ENCODE measurements at regions not wholly inside any gene's neighbourhood (a gene's known extent, or its start where the extent isn't known, plus 50 kb on each side); places are given as distances from the start of the nearest gene placed in this dataset.
"Not testable (repeated sequence)": the region's sequence is repeated elsewhere in the genome, so short reads cannot be mapped to it uniquely, and the experiment has no call there.

DNA sequence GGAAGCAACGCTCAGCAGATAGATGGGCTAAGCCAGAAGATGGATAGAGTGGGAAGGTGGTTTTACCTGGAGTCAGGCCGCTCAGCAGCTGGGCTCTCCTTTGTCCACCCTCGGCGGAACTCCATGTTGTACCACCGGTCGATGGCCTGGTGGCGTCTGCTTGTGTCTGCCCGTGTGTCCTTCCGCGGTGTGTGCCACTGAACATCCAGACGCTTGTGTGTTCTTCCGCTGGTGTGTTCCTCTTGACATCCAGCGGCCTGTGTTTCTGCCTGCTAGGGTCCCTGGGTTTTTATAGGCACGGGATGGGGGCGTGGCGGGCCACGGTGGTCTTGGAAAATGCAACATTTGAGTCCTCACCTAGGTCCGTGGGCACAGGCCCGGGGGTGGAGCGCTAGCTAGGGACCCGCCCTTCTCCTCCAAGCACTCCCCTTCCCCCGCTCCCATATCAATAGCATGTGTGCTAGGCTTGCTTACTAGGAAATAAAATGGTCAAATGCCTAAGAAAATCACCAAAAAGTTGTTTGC lies 1431.7 kb upstream of the ACVR2A start:
- no peak overlapping the region for H3K4me3 Mint-ChIP-seq (ENCODE audit: unreplicated experiment)
- DNase-seq (ENCODE audit: extremely low spot score, unreplicated experiment): no peak
- no peaks in the 10 kb centered on the region for H3K27me3 Mint-ChIP-seq (ENCODE audit: unreplicated experiment)
- no peaks in the 10 kb centered on the region for H3K9me3 Mint-ChIP-seq (ENCODE audit: unreplicated experiment)
- no peak overlapping the region for H3K27ac Mint-ChIP-seq (ENCODE audit: unreplicated experiment)
- TF ChIP-seq, protein P1, sequence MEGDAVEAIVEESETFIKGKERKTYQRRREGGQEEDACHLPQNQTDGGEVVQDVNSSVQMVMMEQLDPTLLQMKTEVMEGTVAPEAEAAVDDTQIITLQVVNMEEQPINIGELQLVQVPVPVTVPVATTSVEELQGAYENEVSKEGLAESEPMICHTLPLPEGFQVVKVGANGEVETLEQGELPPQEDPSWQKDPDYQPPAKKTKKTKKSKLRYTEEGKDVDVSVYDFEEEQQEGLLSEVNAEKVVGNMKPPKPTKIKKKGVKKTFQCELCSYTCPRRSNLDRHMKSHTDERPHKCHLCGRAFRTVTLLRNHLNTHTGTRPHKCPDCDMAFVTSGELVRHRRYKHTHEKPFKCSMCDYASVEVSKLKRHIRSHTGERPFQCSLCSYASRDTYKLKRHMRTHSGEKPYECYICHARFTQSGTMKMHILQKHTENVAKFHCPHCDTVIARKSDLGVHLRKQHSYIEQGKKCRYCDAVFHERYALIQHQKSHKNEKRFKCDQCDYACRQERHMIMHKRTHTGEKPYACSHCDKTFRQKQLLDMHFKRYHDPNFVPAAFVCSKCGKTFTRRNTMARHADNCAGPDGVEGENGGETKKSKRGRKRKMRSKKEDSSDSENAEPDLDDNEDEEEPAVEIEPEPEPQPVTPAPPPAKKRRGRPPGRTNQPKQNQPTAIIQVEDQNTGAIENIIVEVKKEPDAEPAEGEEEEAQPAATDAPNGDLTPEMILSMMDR (IDR thresholded peaks at IDR 0.05): no peak
- no peaks in the 10 kb centered on the region for H3K36me3 Mint-ChIP-seq (ENCODE audit: unreplicated experiment)
- no peaks in the 10 kb centered on the region for H3K4me1 Mint-ChIP-seq (ENCODE audit: unreplicated experiment)

DNA sequence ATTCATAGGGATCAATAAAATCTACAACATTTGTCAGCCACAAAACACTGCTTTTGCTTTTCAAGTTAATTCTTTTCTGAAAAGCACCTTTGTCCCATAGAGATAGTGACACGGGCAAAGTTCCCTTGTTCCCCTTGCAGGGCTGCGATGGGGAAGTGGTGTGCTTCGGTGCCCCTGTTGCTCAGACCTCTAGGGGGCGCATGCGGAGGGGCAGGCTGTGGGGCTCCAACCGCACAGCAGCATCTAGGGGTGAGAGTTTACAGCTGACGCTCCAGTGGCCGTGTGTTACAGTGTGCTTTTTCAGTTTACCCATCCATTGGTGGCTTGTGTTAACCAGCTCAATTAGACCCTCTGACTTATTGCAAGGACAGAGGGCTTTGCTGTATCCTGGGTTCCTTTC lies 1432.2 kb upstream of the ACVR2A start:
- TF ChIP-seq, protein P1 (IDR thresholded peaks at IDR 0.05): no peak
- H3K27me3 Mint-ChIP-seq (ENCODE audit: unreplicated experiment): no peaks in the 10 kb centered on the region
- no peaks in the 10 kb centered on the region for H3K36me3 Mint-ChIP-seq (ENCODE audit: unreplicated experiment)
- H3K4me3 Mint-ChIP-seq (ENCODE audit: unreplicated experiment): no peak overlapping the region
- H3K4me1 Mint-ChIP-seq (ENCODE audit: unreplicated experiment): no peaks in the 10 kb centered on the region
- no peaks in the 10 kb centered on the region for H3K9me3 Mint-ChIP-seq (ENCODE audit: unreplicated experiment)
- no peak overlapping the region for H3K27ac Mint-ChIP-seq (ENCODE audit: unreplicated experiment)
- DNase-seq (ENCODE audit: extremely low spot score, unreplicated experiment): no peak

DNA sequence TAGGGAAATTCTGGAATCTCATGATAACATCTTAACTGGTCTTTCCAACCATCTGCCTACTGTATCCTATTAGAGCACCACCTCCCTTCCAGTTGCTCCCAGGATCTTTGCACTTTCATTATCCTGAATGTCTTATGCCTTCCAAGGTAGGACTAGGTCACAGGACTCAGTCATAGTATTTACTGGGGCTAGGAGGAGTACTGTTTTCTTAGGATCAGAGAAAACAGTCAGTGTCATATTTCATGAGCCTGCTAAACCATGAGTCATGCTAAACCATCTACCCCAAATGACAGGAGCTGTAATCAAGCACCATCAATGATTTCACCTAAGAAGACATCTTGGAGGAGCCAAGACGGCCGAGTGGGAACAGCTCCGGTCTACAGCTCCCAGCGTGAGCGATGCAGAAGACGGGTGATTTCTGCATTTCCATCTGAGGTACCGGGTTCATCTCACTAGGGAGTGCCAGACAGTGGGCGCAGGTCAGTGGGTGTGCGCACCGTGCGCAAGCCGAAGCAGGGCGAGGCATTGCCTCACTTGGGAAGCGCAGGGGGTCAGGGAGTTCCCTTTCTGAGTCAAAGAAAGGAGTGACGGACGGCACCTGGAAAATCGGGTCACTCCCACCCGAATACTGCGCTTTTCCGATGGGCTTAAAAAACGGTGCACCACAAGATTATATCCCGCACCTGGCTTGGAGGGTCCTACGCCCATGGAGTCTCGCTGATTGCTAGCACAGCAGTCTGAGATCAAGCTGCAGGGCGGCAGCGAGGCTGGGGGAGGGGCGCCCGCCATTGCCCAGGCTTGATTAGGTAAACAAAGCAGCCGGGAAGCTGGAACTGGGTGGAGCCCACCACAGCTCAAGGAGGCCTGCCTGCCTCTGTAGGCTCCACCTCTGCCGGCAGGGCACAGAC lies 1439.2 kb upstream of the ACVR2A start:
- not testable (repeated sequence) for H3K27me3 Mint-ChIP-seq (ENCODE audit: unreplicated experiment); DNase-seq (ENCODE audit: extremely low spot score, unreplicated experiment); H3K9me3 Mint-ChIP-seq (ENCODE audit: unreplicated experiment); H3K4me3 Mint-ChIP-seq (ENCODE audit: unreplicated experiment); H3K27ac Mint-ChIP-seq (ENCODE audit: unreplicated experiment); H3K36me3 Mint-ChIP-seq (ENCODE audit: unreplicated experiment); H3K4me1 Mint-ChIP-seq (ENCODE audit: unreplicated experiment)

DNA sequence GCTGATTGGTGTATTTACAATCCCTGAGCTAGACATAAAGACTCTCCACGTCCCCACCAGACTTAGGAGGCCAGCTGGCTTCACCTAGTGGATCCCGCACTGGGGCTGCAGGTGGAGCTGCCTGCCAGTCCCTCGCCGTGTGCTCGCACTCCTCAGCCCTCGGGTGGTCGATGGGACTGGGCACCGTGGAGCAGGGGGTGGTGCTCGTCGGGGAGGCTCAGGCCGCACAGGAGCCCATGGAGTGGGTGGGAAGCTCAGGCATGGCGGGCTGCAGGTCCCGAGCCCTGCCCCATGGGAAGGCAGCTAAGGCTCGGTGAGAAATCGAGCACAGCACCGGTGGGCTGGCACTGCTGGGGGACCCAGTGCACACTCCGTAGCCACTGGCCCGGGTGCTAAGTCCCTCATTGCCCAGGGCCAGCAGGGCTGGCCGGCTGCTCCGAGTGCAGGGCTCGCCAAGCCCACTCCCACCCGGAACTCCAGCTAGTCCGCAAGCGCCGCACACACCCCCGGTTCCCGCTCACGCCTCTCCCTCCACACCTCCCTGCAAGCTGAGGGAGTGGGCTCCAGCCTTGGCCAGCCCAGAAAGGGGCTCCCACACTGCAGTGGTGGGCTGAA lies 1441.2 kb upstream of the ACVR2A start:
- DNase-seq (ENCODE audit: extremely low spot score, unreplicated experiment); H3K4me3 Mint-ChIP-seq (ENCODE audit: unreplicated experiment); H3K27ac Mint-ChIP-seq (ENCODE audit: unreplicated experiment); H3K36me3 Mint-ChIP-seq (ENCODE audit: unreplicated experiment); H3K27me3 Mint-ChIP-seq (ENCODE audit: unreplicated experiment); H3K9me3 Mint-ChIP-seq (ENCODE audit: unreplicated experiment); H3K4me1 Mint-ChIP-seq (ENCODE audit: unreplicated experiment): not testable (repeated sequence)

DNA sequence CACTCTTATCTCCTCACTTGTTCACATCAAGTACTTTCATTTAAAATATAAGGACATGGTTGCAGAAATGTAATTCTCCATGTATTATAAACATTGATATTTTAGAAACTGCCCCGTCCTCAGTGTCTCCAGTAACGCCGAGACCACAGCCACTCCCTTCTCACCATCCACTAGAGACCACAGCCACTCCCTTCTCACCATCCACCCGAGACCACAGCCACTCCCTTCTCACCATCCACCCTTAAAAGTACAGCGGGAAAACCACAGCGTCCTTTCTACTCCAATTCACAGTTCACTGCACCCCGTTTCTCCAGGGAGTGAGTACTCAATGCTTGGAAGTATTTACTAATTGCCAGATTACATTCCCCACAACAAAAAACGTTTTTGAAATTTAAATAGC lies 1452.2 kb upstream of the ACVR2A start:
- H3K36me3 Mint-ChIP-seq (ENCODE audit: unreplicated experiment): no peaks in the 10 kb centered on the region
- TF ChIP-seq, protein P1 (IDR thresholded peaks at IDR 0.05): no peak
- H3K4me3 Mint-ChIP-seq (ENCODE audit: unreplicated experiment): no peak overlapping the region
- DNase-seq (ENCODE audit: extremely low spot score, unreplicated experiment): no peak
- H3K27me3 Mint-ChIP-seq (ENCODE audit: unreplicated experiment): no peaks in the 10 kb centered on the region
- H3K9me3 Mint-ChIP-seq (ENCODE audit: unreplicated experiment): no peaks in the 10 kb centered on the region
- H3K27ac Mint-ChIP-seq (ENCODE audit: unreplicated experiment): no peak overlapping the region
- peaks cover 4% of the 10 kb centered on the region for H3K4me1 Mint-ChIP-seq (ENCODE audit: unreplicated experiment)

DNA sequence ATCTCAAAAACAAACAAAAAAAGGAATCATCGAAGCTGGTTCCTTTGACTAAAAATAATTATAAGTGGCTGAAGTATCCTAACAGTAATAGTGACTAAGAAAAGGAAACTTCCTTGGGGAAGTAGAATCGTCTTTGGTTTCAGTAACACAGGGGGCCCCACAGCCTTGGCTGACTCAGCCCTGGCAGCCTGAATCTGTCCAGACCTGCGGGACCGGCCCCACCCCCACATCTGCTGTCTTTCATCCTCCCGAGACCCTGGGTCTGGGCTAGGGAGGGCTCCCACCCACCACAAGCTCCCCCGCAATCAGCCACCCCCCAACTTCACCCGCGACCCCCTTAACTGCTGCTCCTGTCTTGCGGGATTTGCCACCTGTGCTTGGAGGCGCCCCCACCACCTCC lies 1452.6 kb upstream of the ACVR2A start:
- Mint-ChIP-seq H3K27ac (ENCODE audit: unreplicated experiment) (no peak overlapping the region), H3K4me1 (ENCODE audit: unreplicated experiment) (peaks cover 4% of the 10 kb centered on the region), H3K36me3 (ENCODE audit: unreplicated experiment) (no peaks in the 10 kb centered on the region), H3K27me3 (ENCODE audit: unreplicated experiment) (no peaks in the 10 kb centered on the region), H3K9me3 (ENCODE audit: unreplicated experiment) (no peaks in the 10 kb centered on the region), H3K4me3 (ENCODE audit: unreplicated experiment) (no peak overlapping the region)
- TF ChIP-seq, protein P1 (IDR thresholded peaks at IDR 0.05): no peak
- no peak for DNase-seq (ENCODE audit: extremely low spot score, unreplicated experiment)

Data from osteocyte (in vitro differentiated cells).